ENCODE measurements at regions not wholly inside any gene's neighbourhood (a gene's known extent, or its start where the extent isn't known, plus 50 kb on each side); places are given as distances from the start of the nearest gene placed in this dataset.

DNA sequence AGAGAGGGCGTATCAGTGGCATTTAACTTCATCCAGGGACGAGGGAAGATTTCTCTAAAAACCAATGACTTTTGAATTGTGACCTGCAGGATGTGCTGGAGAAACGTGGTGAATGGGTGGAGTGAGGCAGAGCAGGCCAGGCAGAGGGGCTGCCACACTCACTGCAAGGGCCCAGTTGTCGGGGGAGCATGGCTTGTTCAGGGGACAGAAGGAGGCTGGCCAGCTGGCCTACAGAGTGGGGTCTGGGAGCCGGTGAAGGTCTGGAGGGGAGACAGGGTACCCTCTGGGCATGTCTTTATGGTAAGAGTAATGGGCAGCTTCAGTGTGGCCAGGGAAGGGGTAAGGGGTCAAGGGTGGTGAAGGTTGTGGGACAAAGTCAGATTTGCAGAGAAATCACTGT, 225.2 kb upstream of the RGMA start:
- no peak for DNase-seq (ENCODE audit: low read depth, low spot score)
- TF ChIP-seq FOSL1 (IDR thresholded peaks at IDR 0.05; ENCODE audit: low read depth) (no peak), EZH2phosphoT487 (IDR thresholded peaks at IDR 0.05; ENCODE audit: borderline replicate concordance) (no peak), RAD21 (IDR thresholded peaks at IDR 0.05; ENCODE audit: low read depth) (no peak), POLR2A (IDR thresholded peaks at IDR 0.05; ENCODE audit: borderline replicate concordance, extremely low read depth, insufficient read depth, insufficient read length) (no peak), TCF7L2 (IDR thresholded peaks at IDR 0.05; ENCODE audit: borderline replicate concordance, extremely low read depth, insufficient read depth, insufficient read length) (no peak), ZFX (IDR thresholded peaks at IDR 0.05) (no peak), ELF1 (IDR thresholded peaks at IDR 0.05; ENCODE audit: borderline replicate concordance, low read depth) (no peak)
- TF ChIP-seq, protein P1, sequence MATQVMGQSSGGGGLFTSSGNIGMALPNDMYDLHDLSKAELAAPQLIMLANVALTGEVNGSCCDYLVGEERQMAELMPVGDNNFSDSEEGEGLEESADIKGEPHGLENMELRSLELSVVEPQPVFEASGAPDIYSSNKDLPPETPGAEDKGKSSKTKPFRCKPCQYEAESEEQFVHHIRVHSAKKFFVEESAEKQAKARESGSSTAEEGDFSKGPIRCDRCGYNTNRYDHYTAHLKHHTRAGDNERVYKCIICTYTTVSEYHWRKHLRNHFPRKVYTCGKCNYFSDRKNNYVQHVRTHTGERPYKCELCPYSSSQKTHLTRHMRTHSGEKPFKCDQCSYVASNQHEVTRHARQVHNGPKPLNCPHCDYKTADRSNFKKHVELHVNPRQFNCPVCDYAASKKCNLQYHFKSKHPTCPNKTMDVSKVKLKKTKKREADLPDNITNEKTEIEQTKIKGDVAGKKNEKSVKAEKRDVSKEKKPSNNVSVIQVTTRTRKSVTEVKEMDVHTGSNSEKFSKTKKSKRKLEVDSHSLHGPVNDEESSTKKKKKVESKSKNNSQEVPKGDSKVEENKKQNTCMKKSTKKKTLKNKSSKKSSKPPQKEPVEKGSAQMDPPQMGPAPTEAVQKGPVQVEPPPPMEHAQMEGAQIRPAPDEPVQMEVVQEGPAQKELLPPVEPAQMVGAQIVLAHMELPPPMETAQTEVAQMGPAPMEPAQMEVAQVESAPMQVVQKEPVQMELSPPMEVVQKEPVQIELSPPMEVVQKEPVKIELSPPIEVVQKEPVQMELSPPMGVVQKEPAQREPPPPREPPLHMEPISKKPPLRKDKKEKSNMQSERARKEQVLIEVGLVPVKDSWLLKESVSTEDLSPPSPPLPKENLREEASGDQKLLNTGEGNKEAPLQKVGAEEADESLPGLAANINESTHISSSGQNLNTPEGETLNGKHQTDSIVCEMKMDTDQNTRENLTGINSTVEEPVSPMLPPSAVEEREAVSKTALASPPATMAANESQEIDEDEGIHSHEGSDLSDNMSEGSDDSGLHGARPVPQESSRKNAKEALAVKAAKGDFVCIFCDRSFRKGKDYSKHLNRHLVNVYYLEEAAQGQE (IDR thresholded peaks at IDR 0.05; ENCODE audit: low read depth), result no peak
- TF ChIP-seq, protein P2, sequence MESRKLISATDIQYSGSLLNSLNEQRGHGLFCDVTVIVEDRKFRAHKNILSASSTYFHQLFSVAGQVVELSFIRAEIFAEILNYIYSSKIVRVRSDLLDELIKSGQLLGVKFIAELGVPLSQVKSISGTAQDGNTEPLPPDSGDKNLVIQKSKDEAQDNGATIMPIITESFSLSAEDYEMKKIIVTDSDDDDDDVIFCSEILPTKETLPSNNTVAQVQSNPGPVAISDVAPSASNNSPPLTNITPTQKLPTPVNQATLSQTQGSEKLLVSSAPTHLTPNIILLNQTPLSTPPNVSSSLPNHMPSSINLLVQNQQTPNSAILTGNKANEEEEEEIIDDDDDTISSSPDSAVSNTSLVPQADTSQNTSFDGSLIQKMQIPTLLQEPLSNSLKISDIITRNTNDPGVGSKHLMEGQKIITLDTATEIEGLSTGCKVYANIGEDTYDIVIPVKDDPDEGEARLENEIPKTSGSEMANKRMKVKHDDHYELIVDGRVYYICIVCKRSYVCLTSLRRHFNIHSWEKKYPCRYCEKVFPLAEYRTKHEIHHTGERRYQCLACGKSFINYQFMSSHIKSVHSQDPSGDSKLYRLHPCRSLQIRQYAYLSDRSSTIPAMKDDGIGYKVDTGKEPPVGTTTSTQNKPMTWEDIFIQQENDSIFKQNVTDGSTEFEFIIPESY (IDR thresholded peaks at IDR 0.05; ENCODE audit: extremely low read depth, insufficient replicate concordance, low read length), result no peak
- H3K36me3 ChIP-seq (ENCODE audit: control insufficient read depth in 1 of 2, insufficient read depth in 2 of 2, low read length in 2 of 2), result no peaks in the 10 kb centered on the region
- intact Hi-C loops (cut with micrococcal nuclease), result no loop called here
- peaks cover 16% of the 10 kb centered on the region for H3K27me3 ChIP-seq (ENCODE audit: insufficient read depth, low read length)
- H3K4me2 ChIP-seq (ENCODE audit: low read length), result no peak overlapping the region
- no peak overlapping the region for H3K4me3 ChIP-seq (replicated peaks in 1 of 2; ENCODE audit: low read depth in 1 of 2, low read length in 2 of 2)
- H3K9me2 ChIP-seq (ENCODE audit: insufficient read depth), result no peaks in the 10 kb centered on the region
- CTCF ChIA-PET, result no interaction called here
- BruUV-seq (replicated peaks), result no TSS peak
- H3K79me2 ChIP-seq (ENCODE audit: insufficient read depth, low read length), result no peaks in the 10 kb centered on the region
- H3K9ac ChIP-seq (ENCODE audit: low read length), result no peak overlapping the region
- H3K9me3 ChIP-seq (ENCODE audit: control insufficient read depth in 1 of 2, insufficient read depth in 1 of 2, low read depth in 1 of 2, low read length in 2 of 2), result no peaks in the 10 kb centered on the region
- ATAC-seq, result no peak
- no peak overlapping the region for H2AFZ ChIP-seq (ENCODE audit: low read depth, low read length, poor library complexity, severe bottlenecking)
- H4K20me1 ChIP-seq (ENCODE audit: insufficient read depth), result no peaks in the 10 kb centered on the region
- POLR2A ChIA-PET, result no interaction called here
- no peaks in the 10 kb centered on the region for H3K4me1 ChIP-seq (ENCODE audit: control insufficient read depth in 1 of 2, insufficient read depth in 2 of 2, low read length in 2 of 2)
- H3K27ac ChIP-seq (ENCODE audit: low read depth, low read length), result no peak overlapping the region
- RAD21 ChIA-PET (ENCODE audit: low non-redundant PET in 1 of 2, low total read pairs in 2 of 2, uncharacterized antibody in 2 of 2, unreplicated experiment in 2 of 2), result no interaction called here
